ENCODE measurements at regions not wholly inside any gene's neighbourhood (a gene's known extent, or its start where the extent isn't known, plus 50 kb on each side); places are given as distances from the start of the nearest gene placed in this dataset. TPM values are rescaled to one million over a fixed set of nuclear protein-coding genes. Genes with fewer than 3 reads are reported as not detected.

Small RNA genes lying in the stretch of these regions (small RNA-seq; reads per million reads assigned to genes)
- gene AC079598.2 (ENCODE audit: insufficient read depth, insufficient read length, low read depth, low replicate concordance) (not detected), gene AC079598.3 (ENCODE audit: insufficient read depth, insufficient read length, low read depth, low replicate concordance) (not detected), gene AC079598.4 (ENCODE audit: insufficient read depth, insufficient read length, low read depth, low replicate concordance) (not detected), gene CYCSP30 (ENCODE audit: insufficient read depth, insufficient read length, low read depth, low replicate concordance) (not detected)

All from endothelial cell of umbilical vein (primary cell).